WTC11 (cell line): ENCODE measurements at regions not wholly inside any gene's neighbourhood (a gene's known extent, or its start where the extent isn't known, plus 50 kb on each side); places are given as distances from the start of the nearest gene placed in this dataset.
A peak's percentile ranks its signal among the peaks of the same experiment; 100 is the strongest.

ENCODE experiments used
- ATAC-seq: fragments of 200-7000 bp; cut with Tn5 transposase; 2 replicates; pipeline ENCODE4 v1.10.0; 2021; ENCODE audit warnings: mild to moderate bottlenecking, moderate library complexity
- CTCF ChIA-PET: fragments of 300-600 bp; sonication (Branson Sonifier 250); formaldehyde crosslinking; loops from one replicate; lab custom pipeline; 2021; ENCODE audit warnings: antibody characterized with exemption; lab: Charles Lee
- POLR2A ChIA-PET: fragments of 350-600 bp; sonication (Branson Sonifier 250); formaldehyde crosslinking; loops from one replicate; lab custom pipeline; 2021; ENCODE audit warnings: antibody characterized with exemption; lab: Charles Lee
- DNase-seq: peaks from one replicate; pipeline ENCODE4 v3.0.0; 2021; ENCODE audit warnings: low spot score
- H3K27ac Mint-ChIP-seq: 2 replicates; pipeline ENCODE4 v1.8.0; 2021; ENCODE audit warnings: mixed read lengths
- H3K27me3 Mint-ChIP-seq: 2 replicates; pipeline ENCODE4 v1.8.0; 2021; ENCODE audit warnings: low read depth, mild to moderate bottlenecking, moderate library complexity, mixed read lengths
- H3K36me3 Mint-ChIP-seq: 2 replicates; pipeline ENCODE4 v1.8.0; 2021; ENCODE audit warnings: mixed read lengths
- H3K4me1 Mint-ChIP-seq: 2 replicates; pipeline ENCODE4 v1.8.0; 2022; ENCODE audit warnings: mixed read lengths
- H3K4me3 Mint-ChIP-seq: 2 replicates; pipeline ENCODE4 v1.8.0; 2021; ENCODE audit warnings: mild to moderate bottlenecking, moderate library complexity, mixed read lengths
- H3K9me3 Mint-ChIP-seq: 2 replicates; pipeline ENCODE4 v1.8.0; 2021; ENCODE audit warnings: mixed read lengths
- E2F4 ChIP-seq: sonication (generic); formaldehyde crosslinking; IDR thresholded peaks from 2 replicates; pipeline ENCODE4 v1.8.1; 2022; ENCODE audit warnings: low read depth, mild to moderate bottlenecking, moderate library complexity, missing genetic modification reagents, borderline replicate concordance
- EMX1 ChIP-seq: fragments of 250-450 bp; sonication (Bioruptor Pico); IDR thresholded peaks from 2 replicates; pipeline ENCODE4 v1.8.0; 2021; ENCODE audit warnings: mild to moderate bottlenecking
- ETV6 ChIP-seq: sonication (generic); formaldehyde crosslinking; IDR thresholded peaks from 2 replicates; pipeline ENCODE4 v1.8.1; 2022; ENCODE audit warnings: mild to moderate bottlenecking, missing genetic modification reagents
- GRHL2 ChIP-seq: fragments of 250-450 bp; sonication (Bioruptor Pico); IDR thresholded peaks from 2 replicates; pipeline ENCODE4 v1.8.0; 2022; ENCODE audit warnings: mild to moderate bottlenecking, moderate library complexity; ENCODE audit not compliant: insufficient replicate concordance, severe bottlenecking
- IRF1 ChIP-seq: sonication (generic); formaldehyde crosslinking; IDR thresholded peaks from 2 replicates; pipeline ENCODE4 v1.8.0; 2023; ENCODE audit warnings: missing genetic modification reagents
- IRF2 ChIP-seq: sonication (generic); formaldehyde crosslinking; IDR thresholded peaks from 2 replicates; pipeline ENCODE4 v1.8.0; 2022; ENCODE audit warnings: low read depth, missing genetic modification reagents, borderline replicate concordance
- MYBL2 ChIP-seq: sonication (generic); formaldehyde crosslinking; IDR thresholded peaks from 2 replicates; pipeline ENCODE4 v1.8.1; 2023; ENCODE audit warnings: mild to moderate bottlenecking, moderate library complexity, missing genetic modification reagents
- NFATC4 ChIP-seq: fragments of 250-450 bp; sonication (Bioruptor Pico); IDR thresholded peaks from 2 replicates; pipeline ENCODE4 v1.9.0; 2021; ENCODE audit warnings: mild to moderate bottlenecking
- RELA ChIP-seq: sonication (generic); formaldehyde crosslinking; IDR thresholded peaks from 2 replicates; pipeline ENCODE4 v1.8.1; 2022; ENCODE audit warnings: missing genetic modification reagents, mild to moderate bottlenecking, borderline replicate concordance
- SMAD3 ChIP-seq: sonication (generic); formaldehyde crosslinking; IDR thresholded peaks from 2 replicates; pipeline ENCODE4 v1.8.0; 2022; ENCODE audit warnings: missing genetic modification reagents, mild to moderate bottlenecking, borderline replicate concordance
- SMAD4 ChIP-seq: sonication (generic); formaldehyde crosslinking; IDR thresholded peaks from 2 replicates; pipeline ENCODE4 v1.8.0; 2022; ENCODE audit warnings: mild to moderate bottlenecking, missing genetic modification reagents
- SP1 ChIP-seq: sonication (generic); formaldehyde crosslinking; conservative IDR thresholded peaks from 2 replicates; pipeline ENCODE4 v1.8.1; 2022; ENCODE audit warnings: missing genetic modification reagents
- ZNF263 ChIP-seq: sonication (generic); formaldehyde crosslinking; IDR thresholded peaks from 2 replicates; pipeline ENCODE4 v1.8.1; 2022; ENCODE audit warnings: low read depth, mild to moderate bottlenecking, moderate library complexity, missing genetic modification reagents
- ZNF317 ChIP-seq: sonication (generic); formaldehyde crosslinking; IDR thresholded peaks from 2 replicates; pipeline ENCODE4 v1.8.1; 2023; ENCODE audit warnings: low read depth, mild to moderate bottlenecking, moderate library complexity, missing genetic modification reagents, borderline replicate concordance
- ZNF396 ChIP-seq: fragments of 250-450 bp; sonication (Bioruptor Pico); IDR thresholded peaks from 2 replicates; pipeline ENCODE4 v1.8.0; 2021; ENCODE audit warnings: mild to moderate bottlenecking, moderate library complexity, borderline replicate concordance
- TF ChIP-seq, protein P1 (sequence below): sonication (generic); formaldehyde crosslinking; IDR thresholded peaks from 2 replicates; pipeline ENCODE4 v1.8.0; 2023; ENCODE audit warnings: missing genetic modification reagents, mild to moderate bottlenecking, borderline replicate concordance
- TF ChIP-seq, protein P2 (sequence below): sonication (generic); formaldehyde crosslinking; conservative IDR thresholded peaks from 2 replicates; pipeline ENCODE4 v1.8.1; 2023; ENCODE audit warnings: mild to moderate bottlenecking, low read depth, missing genetic modification reagents, moderate library complexity
- TF ChIP-seq, protein P3 (sequence below): fragments of 250-450 bp; sonication (Bioruptor Pico); IDR thresholded peaks from 2 replicates; pipeline ENCODE4 v1.9.0; 2021; ENCODE audit warnings: mild to moderate bottlenecking
- TF ChIP-seq, protein P4 (sequence below): sonication (generic); formaldehyde crosslinking; IDR thresholded peaks from 2 replicates; pipeline ENCODE4 v1.8.1; 2022; ENCODE audit warnings: missing genetic modification reagents, borderline replicate concordance

GRCh38 chr6:105600336-105601260 lies 197.7 kb upstream of the PREP start:
- ChIA-PET CTCF (no interaction called here), POLR2A (no interaction called here)
- peak; percentile 48; the same call in 1 of the 2 replicates for ATAC-seq
- H3K9me3 Mint-ChIP-seq = peaks cover 11% of the 10 kb centered on the region
- H3K4me3 Mint-ChIP-seq = no peak overlapping the region
- peaks cover 18% of the 10 kb centered on the region for H3K4me1 Mint-ChIP-seq
- DNase-seq = no peak
- TF ChIP-seq, protein P1, sequence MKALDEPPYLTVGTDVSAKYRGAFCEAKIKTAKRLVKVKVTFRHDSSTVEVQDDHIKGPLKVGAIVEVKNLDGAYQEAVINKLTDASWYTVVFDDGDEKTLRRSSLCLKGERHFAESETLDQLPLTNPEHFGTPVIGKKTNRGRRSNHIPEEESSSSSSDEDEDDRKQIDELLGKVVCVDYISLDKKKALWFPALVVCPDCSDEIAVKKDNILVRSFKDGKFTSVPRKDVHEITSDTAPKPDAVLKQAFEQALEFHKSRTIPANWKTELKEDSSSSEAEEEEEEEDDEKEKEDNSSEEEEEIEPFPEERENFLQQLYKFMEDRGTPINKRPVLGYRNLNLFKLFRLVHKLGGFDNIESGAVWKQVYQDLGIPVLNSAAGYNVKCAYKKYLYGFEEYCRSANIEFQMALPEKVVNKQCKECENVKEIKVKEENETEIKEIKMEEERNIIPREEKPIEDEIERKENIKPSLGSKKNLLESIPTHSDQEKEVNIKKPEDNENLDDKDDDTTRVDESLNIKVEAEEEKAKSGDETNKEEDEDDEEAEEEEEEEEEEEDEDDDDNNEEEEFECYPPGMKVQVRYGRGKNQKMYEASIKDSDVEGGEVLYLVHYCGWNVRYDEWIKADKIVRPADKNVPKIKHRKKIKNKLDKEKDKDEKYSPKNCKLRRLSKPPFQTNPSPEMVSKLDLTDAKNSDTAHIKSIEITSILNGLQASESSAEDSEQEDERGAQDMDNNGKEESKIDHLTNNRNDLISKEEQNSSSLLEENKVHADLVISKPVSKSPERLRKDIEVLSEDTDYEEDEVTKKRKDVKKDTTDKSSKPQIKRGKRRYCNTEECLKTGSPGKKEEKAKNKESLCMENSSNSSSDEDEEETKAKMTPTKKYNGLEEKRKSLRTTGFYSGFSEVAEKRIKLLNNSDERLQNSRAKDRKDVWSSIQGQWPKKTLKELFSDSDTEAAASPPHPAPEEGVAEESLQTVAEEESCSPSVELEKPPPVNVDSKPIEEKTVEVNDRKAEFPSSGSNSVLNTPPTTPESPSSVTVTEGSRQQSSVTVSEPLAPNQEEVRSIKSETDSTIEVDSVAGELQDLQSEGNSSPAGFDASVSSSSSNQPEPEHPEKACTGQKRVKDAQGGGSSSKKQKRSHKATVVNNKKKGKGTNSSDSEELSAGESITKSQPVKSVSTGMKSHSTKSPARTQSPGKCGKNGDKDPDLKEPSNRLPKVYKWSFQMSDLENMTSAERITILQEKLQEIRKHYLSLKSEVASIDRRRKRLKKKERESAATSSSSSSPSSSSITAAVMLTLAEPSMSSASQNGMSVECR (CRISPR knock-in tag) = no peak
- TF ChIP-seq, protein P2, sequence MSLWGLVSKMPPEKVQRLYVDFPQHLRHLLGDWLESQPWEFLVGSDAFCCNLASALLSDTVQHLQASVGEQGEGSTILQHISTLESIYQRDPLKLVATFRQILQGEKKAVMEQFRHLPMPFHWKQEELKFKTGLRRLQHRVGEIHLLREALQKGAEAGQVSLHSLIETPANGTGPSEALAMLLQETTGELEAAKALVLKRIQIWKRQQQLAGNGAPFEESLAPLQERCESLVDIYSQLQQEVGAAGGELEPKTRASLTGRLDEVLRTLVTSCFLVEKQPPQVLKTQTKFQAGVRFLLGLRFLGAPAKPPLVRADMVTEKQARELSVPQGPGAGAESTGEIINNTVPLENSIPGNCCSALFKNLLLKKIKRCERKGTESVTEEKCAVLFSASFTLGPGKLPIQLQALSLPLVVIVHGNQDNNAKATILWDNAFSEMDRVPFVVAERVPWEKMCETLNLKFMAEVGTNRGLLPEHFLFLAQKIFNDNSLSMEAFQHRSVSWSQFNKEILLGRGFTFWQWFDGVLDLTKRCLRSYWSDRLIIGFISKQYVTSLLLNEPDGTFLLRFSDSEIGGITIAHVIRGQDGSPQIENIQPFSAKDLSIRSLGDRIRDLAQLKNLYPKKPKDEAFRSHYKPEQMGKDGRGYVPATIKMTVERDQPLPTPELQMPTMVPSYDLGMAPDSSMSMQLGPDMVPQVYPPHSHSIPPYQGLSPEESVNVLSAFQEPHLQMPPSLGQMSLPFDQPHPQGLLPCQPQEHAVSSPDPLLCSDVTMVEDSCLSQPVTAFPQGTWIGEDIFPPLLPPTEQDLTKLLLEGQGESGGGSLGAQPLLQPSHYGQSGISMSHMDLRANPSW (CRISPR knock-in tag) = no peak
- TF ChIP-seq E2F4 (CRISPR knock-in tag) (no peak), EMX1 (CRISPR knock-in tag) (no peak), SP1 (no peak), NFATC4 (CRISPR knock-in tag) (no peak), ETV6 (no peak), IRF1 (no peak), SMAD3 (CRISPR knock-in tag) (no peak), GRHL2 (CRISPR knock-in tag) (no peak), RELA (CRISPR knock-in tag) (no peak), IRF2 (no peak), ZNF263 (no peak), ZNF317 (no peak), MYBL2 (CRISPR knock-in tag) (no peak), SMAD4 (no peak), ZNF396 (CRISPR knock-in tag) (no peak)
- TF ChIP-seq, protein P3, sequence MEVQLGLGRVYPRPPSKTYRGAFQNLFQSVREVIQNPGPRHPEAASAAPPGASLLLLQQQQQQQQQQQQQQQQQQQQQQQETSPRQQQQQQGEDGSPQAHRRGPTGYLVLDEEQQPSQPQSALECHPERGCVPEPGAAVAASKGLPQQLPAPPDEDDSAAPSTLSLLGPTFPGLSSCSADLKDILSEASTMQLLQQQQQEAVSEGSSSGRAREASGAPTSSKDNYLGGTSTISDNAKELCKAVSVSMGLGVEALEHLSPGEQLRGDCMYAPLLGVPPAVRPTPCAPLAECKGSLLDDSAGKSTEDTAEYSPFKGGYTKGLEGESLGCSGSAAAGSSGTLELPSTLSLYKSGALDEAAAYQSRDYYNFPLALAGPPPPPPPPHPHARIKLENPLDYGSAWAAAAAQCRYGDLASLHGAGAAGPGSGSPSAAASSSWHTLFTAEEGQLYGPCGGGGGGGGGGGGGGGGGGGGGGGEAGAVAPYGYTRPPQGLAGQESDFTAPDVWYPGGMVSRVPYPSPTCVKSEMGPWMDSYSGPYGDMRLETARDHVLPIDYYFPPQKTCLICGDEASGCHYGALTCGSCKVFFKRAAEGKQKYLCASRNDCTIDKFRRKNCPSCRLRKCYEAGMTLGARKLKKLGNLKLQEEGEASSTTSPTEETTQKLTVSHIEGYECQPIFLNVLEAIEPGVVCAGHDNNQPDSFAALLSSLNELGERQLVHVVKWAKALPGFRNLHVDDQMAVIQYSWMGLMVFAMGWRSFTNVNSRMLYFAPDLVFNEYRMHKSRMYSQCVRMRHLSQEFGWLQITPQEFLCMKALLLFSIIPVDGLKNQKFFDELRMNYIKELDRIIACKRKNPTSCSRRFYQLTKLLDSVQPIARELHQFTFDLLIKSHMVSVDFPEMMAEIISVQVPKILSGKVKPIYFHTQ (CRISPR knock-in tag) = no peak
- TF ChIP-seq, protein P4, sequence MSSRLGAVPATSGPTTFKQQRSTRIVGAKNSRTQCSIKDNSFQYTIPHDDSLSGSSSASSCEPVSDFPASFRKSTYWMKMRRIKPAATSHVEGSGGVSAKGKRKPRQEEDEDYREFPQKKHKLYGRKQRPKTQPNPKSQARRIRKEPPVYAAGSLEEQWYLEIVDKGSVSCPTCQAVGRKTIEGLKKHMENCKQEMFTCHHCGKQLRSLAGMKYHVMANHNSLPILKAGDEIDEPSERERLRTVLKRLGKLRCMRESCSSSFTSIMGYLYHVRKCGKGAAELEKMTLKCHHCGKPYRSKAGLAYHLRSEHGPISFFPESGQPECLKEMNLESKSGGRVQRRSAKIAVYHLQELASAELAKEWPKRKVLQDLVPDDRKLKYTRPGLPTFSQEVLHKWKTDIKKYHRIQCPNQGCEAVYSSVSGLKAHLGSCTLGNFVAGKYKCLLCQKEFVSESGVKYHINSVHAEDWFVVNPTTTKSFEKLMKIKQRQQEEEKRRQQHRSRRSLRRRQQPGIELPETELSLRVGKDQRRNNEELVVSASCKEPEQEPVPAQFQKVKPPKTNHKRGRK (CRISPR knock-in tag) = no peak
- TF ChIP-seq, all 79 proteins: peak for 0
- H3K27me3 Mint-ChIP-seq = no peaks in the 10 kb centered on the region; the same call in 1 of the 2 replicates
- no peak overlapping the region for H3K27ac Mint-ChIP-seq
- H3K36me3 Mint-ChIP-seq = no peaks in the 10 kb centered on the region
